ENCODE measurements at regions not wholly inside any gene's neighbourhood (a gene's known extent, or its start where the extent isn't known, plus 50 kb on each side); places are given as distances from the start of the nearest gene placed in this dataset.

DNA sequence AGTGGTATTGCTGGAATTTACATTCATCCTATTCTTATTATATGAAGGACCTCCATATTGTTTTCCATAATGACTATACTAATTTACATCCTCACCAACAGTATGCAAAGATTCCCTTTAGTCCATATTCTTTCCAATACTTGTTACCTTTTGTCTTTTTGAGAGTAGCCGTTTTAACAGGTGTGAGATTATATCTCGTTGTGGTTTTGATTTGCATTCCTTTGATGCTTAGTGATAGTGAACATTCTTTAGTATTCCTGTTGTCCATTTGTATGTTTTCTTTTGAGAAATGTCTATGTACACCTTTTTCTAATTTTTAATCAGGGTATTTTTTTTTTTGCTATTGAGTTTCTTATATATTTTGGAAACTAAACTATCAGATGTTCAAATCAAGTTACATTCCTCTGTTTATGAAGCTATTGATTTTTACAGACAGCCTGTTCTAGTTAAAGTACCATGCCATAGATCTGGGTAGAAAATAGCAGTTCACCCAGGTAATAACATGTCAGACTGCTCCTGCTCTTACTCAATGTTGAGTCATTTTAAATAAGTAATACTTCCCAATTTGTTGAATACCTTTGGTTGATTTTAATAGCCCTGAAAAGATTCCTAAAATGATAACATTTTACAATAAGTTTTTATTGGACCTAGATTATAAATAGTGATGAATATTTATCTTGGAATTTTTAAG, 1108.7 kb downstream of the NCAM2 start:
- ChIA-PET POLR2A (no interaction called here), CTCF (no interaction called here)
- TF ChIP-seq ARNT (IDR thresholded peaks at IDR 0.05) (no peak), SUZ12 (IDR thresholded peaks at IDR 0.05) (no peak), LEF1 (IDR thresholded peaks at IDR 0.05; ENCODE audit: borderline replicate concordance) (no peak), FOXK2 (IDR thresholded peaks at IDR 0.05) (no peak), L3MBTL2 (conservative IDR thresholded peaks at IDR 0.05) (no peak), BHLHE40 (IDR thresholded peaks at IDR 0.05; ENCODE audit: borderline replicate concordance) (no peak), FOXM1 (IDR thresholded peaks at IDR 0.05; ENCODE audit: borderline replicate concordance) (no peak), ELF4 (IDR thresholded peaks at IDR 0.05) (no peak), CTBP1 (IDR thresholded peaks at IDR 0.05; ENCODE audit: borderline replicate concordance) (no peak), NFRKB (IDR thresholded peaks at IDR 0.05) (no peak), HDGF (IDR thresholded peaks at IDR 0.05; ENCODE audit: borderline replicate concordance) (no peak), TARDBP (IDR thresholded peaks at IDR 0.05) (no peak), FOXA1 (IDR thresholded peaks at IDR 0.05) (no peak), ZNF384 (IDR thresholded peaks at IDR 0.05) (no peak)
- DNase-seq (ENCODE audit: extremely low spot score): no peak

DNA sequence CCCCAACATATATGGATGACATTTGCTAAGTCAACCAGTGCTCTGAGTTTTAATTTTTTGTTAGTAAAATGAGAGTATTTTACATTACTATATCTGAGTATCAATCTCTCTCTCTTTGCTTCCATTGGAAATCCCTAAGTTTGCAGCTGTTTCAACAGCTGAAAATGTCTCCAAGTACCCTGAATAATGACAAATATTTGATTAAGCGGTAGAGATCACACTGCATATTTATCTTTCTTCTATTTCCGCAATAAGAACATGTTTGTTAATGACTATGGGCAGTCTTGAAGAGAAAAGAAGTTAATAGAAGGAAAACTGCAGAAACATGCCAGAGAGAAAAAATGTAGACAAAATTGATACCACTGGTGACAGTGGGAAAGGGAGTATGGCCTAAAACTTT, 1117.5 kb downstream of the NCAM2 start:
- ChIA-PET POLR2A (no interaction called here), CTCF (no interaction called here)

DNA sequence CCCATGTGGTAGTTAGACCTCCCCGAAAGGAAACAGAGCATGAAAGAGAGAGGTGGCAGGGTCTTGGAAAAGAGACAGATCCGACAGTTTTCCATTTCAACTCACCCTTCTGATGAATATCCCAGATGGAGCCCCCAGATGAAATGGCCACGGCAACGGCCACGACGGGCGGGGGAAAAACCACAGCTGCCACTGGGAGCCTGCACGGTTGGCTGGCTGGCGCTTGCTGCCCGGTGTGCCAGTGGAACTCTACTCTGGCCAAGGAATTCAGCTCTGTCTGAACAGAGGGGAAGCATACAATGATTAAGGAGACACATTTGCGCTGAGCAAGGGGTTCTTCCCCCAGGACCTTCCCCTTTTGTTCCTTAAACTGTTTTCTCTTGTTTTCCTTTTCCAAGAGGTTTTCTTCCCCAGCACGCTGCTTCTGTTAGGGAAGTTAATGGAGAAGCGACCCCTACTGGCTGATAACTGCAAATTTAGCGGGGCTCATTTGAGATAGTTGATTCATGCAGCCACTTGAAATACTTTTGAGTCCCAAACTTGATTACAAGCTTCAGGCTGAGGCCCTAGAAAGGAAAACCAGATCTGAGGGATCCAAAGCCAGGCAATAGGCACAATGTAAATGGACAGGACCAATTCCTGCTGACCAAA, 1122.5 kb downstream of the NCAM2 start:
- POLR2A ChIA-PET: no interaction called here
- CTCF ChIA-PET: no interaction called here
- TF ChIP-seq ZNF384 (IDR thresholded peaks at IDR 0.05): no peak
- TF ChIP-seq NFRKB (IDR thresholded peaks at IDR 0.05): no peak
- no peak for TF ChIP-seq ELF4 (IDR thresholded peaks at IDR 0.05)
- no peak for TF ChIP-seq FOXA1 (IDR thresholded peaks at IDR 0.05)
- no peak for TF ChIP-seq FOXM1 (IDR thresholded peaks at IDR 0.05; ENCODE audit: borderline replicate concordance)
- TF ChIP-seq TARDBP (IDR thresholded peaks at IDR 0.05): no peak
- no peak for TF ChIP-seq LEF1 (IDR thresholded peaks at IDR 0.05; ENCODE audit: borderline replicate concordance)
- TF ChIP-seq SP1 (IDR thresholded peaks at IDR 0.05): no peak
- TF ChIP-seq BHLHE40 (IDR thresholded peaks at IDR 0.05; ENCODE audit: borderline replicate concordance): no peak
- no peak for TF ChIP-seq ARNT (IDR thresholded peaks at IDR 0.05)
- no peak for TF ChIP-seq SUZ12 (IDR thresholded peaks at IDR 0.05)
- no peak for TF ChIP-seq L3MBTL2 (conservative IDR thresholded peaks at IDR 0.05)
- no peak for TF ChIP-seq FOXK2 (IDR thresholded peaks at IDR 0.05)
- peak; percentile 6 for DNase-seq (ENCODE audit: extremely low spot score)

More for the DNA sequence above, 1117.5 kb downstream of the NCAM2 start:
- no peak for DNase-seq (ENCODE audit: extremely low spot score)
- TF ChIP-seq ZNF384 (IDR thresholded peaks at IDR 0.05) (no peak), BHLHE40 (IDR thresholded peaks at IDR 0.05; ENCODE audit: borderline replicate concordance) (no peak), FOXK2 (IDR thresholded peaks at IDR 0.05) (no peak), SP1 (IDR thresholded peaks at IDR 0.05) (no peak), L3MBTL2 (conservative IDR thresholded peaks at IDR 0.05) (no peak), CTBP1 (IDR thresholded peaks at IDR 0.05; ENCODE audit: borderline replicate concordance) (no peak)

DNA sequence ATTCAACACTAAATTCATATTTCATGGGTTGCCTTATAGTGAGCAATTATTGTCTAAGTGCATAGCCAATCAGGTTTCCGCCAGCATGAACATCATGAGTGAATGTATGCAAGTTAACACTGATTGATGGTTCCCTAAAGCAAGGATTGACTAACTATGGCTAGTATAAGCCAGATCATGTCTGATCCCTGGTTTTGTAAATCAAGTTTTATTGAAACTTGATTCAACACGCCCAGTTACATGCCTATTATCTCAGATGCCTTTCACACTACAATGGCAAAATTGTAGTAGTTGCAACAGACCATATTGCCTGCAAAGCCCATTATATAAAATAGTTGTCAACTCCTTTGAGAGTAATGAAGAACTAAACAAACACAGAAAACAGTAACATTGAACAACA, 1127.4 kb downstream of the NCAM2 start:
- ChIA-PET POLR2A (no interaction called here), CTCF (no interaction called here)
- TF ChIP-seq SP1 (IDR thresholded peaks at IDR 0.05) (no peak), CTBP1 (IDR thresholded peaks at IDR 0.05; ENCODE audit: borderline replicate concordance) (no peak)
- no peak for DNase-seq (ENCODE audit: extremely low spot score)

DNA sequence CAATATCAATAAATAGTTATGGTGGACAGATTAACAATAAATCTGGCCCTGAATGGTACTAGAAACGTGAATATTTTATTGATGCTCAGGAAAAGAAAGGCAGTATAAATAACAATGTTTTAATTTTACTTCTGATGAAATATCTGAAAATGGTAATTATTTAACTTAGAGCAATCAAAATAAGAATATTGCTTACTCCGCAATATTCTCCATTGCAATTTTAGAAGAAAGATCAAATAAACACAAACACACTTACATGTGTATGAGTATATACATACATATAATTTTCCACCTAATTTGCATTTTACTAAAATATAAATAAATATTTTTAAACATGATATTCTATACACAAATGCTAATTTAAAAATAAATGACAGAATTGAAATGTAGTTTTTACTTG, 1130.5 kb downstream of the NCAM2 start:
- TF ChIP-seq HDGF (IDR thresholded peaks at IDR 0.05; ENCODE audit: borderline replicate concordance): no peak
- no peak for TF ChIP-seq L3MBTL2 (conservative IDR thresholded peaks at IDR 0.05)
- no peak for TF ChIP-seq CTBP1 (IDR thresholded peaks at IDR 0.05; ENCODE audit: borderline replicate concordance)
- no peak for TF ChIP-seq FOXM1 (IDR thresholded peaks at IDR 0.05; ENCODE audit: borderline replicate concordance)
- no peak for TF ChIP-seq SUZ12 (IDR thresholded peaks at IDR 0.05)
- no peak for DNase-seq (ENCODE audit: extremely low spot score)
- ChIA-PET POLR2A (no interaction called here), CTCF (no interaction called here)

DNA sequence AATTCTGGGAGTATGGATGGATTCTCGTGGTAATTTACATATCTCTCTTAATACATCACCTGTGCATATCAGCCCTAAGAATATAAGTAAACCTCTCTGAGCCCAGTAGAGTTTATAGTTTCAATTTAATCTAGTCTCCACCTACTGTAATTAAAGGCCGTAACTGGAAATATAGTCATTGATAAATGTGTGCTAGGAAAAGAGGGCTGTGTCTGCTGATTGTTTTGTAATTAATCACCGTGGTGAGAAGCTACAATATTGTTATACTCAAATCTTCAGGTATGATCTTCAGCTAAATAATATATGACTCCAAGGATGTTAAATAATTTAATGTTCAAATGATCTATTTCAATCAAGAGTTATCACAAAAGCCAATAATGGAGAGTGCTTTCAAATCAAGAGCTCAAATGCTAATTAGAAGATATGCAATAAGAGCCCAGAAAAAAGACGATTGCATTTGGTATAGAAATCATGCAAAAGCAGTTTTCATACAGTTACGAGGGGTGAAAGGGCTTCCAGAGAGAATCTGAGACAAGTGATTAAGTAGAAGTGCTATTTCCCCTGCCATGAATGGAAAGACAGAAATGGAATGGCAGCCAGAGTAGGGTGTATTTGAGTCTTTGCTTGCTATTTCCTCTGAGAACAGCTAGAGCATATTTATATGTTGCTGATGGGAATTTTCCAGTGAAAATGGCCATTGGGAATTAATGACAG, 1134.3 kb downstream of the NCAM2 start:
- TF ChIP-seq CTBP1 (IDR thresholded peaks at IDR 0.05; ENCODE audit: borderline replicate concordance): no peak
- no peak for TF ChIP-seq SUZ12 (IDR thresholded peaks at IDR 0.05)
- TF ChIP-seq ELF4 (IDR thresholded peaks at IDR 0.05): no peak
- no peak for TF ChIP-seq HDGF (IDR thresholded peaks at IDR 0.05; ENCODE audit: borderline replicate concordance)
- no peak for TF ChIP-seq TARDBP (IDR thresholded peaks at IDR 0.05)
- TF ChIP-seq NFRKB (IDR thresholded peaks at IDR 0.05): no peak
- no peak for TF ChIP-seq SP1 (IDR thresholded peaks at IDR 0.05)
- TF ChIP-seq, protein P1, sequence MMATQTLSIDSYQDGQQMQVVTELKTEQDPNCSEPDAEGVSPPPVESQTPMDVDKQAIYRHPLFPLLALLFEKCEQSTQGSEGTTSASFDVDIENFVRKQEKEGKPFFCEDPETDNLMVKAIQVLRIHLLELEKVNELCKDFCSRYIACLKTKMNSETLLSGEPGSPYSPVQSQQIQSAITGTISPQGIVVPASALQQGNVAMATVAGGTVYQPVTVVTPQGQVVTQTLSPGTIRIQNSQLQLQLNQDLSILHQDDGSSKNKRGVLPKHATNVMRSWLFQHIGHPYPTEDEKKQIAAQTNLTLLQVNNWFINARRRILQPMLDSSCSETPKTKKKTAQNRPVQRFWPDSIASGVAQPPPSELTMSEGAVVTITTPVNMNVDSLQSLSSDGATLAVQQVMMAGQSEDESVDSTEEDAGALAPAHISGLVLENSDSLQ (IDR thresholded peaks at IDR 0.05): no peak
- TF ChIP-seq BHLHE40 (IDR thresholded peaks at IDR 0.05; ENCODE audit: borderline replicate concordance): no peak
- no peak for TF ChIP-seq ARNT (IDR thresholded peaks at IDR 0.05)
- no peak for TF ChIP-seq LEF1 (IDR thresholded peaks at IDR 0.05; ENCODE audit: borderline replicate concordance)
- no peak for TF ChIP-seq FOXA1 (IDR thresholded peaks at IDR 0.05)
- no peak for TF ChIP-seq L3MBTL2 (conservative IDR thresholded peaks at IDR 0.05)
- CTCF ChIA-PET: interaction anchor here (0.6 kb wide), 1 partner anchor 141 kb away, joined by 3 read pairs; no protein-coding TSS in a partner anchor

DNA sequence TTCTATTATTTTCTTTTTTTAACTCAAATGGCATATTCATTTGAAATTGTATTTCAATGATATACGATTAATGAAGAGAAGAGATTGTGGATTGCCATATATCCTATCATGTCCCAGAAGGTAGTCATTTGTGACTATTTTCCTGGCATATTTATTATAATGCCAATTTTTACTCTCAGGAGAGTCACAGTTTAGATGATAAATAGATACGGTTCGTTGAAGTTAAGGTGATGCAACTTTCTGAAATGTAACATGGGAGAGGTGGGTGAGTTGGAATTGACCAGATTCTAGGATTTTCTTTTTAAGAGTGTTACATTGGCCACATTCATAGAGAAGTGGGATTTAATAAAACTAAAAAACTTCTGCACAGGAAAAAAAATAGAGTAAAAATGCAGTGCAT, 1138.5 kb downstream of the NCAM2 start:
- POLR2A ChIA-PET: no interaction called here
- TF ChIP-seq, protein P1 (IDR thresholded peaks at IDR 0.05): no peak
- TF ChIP-seq BHLHE40 (IDR thresholded peaks at IDR 0.05; ENCODE audit: borderline replicate concordance) (no peak), ARNT (IDR thresholded peaks at IDR 0.05) (no peak), SP1 (IDR thresholded peaks at IDR 0.05) (no peak), FOXK2 (IDR thresholded peaks at IDR 0.05) (no peak), L3MBTL2 (conservative IDR thresholded peaks at IDR 0.05) (no peak)

More for the DNA sequence above, 1134.3 kb downstream of the NCAM2 start:
- POLR2A ChIA-PET: no interaction called here
- no peak for DNase-seq (ENCODE audit: extremely low spot score)

More for the DNA sequence above, 1138.5 kb downstream of the NCAM2 start:
- no peak for DNase-seq (ENCODE audit: extremely low spot score)
- CTCF ChIA-PET: no interaction called here
